HS-5 (cell line): ENCODE measurements at regions not wholly inside any gene's neighbourhood (a gene's known extent, or its start where the extent isn't known, plus 50 kb on each side); places are given as distances from the start of the nearest gene placed in this dataset.

Experiments
- DNase-seq: peaks from one replicate; pipeline ENCODE4 v3.0.0-alpha.2; 2012; ENCODE audit warnings: low read depth

GRCh38 chr3:110808630-110809029 lies 263.0 kb upstream of the NECTIN3 start:
- DNase-seq: no peak

DNA sequence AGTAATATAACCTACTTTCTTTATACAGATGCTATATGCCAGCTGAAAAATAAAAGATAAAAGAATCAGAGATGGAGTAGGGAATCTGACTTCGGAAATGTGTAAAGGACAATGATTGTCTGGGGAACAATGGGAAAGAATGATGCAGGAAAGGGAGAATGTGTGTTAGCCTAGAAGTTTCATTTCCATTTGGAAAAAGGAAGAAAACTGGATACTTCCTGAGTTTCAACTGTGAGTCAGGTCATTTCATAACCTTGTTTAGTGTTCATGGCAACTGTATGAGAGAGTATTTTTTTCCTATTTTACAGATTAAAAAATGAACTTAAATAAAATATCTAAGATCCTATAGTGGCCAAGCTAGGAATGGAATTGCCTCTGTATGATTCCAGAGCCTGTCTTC lies 261.3 kb upstream of the NECTIN3 start:
- peak; percentile 32 for DNase-seq

GRCh38 chr3:110811050-110811449 lies 260.6 kb upstream of the NECTIN3 start:
- no peak for DNase-seq

DNA sequence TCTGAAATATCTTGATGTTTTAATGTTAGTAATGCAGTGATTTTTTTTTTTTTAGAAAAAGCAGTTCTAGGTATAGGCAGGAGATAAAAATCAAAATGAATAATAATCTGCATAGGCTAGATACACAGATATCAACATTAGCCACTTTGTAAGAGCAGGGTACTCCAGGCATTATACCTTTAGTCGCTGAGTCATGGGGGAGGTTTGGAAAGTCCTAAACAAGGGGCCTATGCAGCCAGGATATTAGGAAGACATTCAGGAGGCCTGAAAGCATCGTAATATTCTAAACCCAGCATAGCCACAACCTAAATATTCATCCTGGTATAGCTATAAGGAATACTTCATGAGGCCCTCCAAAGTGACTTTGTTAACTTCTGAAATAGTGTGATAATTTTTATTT lies 258.1 kb upstream of the NECTIN3 start:
- DNase-seq: no peak

DNA sequence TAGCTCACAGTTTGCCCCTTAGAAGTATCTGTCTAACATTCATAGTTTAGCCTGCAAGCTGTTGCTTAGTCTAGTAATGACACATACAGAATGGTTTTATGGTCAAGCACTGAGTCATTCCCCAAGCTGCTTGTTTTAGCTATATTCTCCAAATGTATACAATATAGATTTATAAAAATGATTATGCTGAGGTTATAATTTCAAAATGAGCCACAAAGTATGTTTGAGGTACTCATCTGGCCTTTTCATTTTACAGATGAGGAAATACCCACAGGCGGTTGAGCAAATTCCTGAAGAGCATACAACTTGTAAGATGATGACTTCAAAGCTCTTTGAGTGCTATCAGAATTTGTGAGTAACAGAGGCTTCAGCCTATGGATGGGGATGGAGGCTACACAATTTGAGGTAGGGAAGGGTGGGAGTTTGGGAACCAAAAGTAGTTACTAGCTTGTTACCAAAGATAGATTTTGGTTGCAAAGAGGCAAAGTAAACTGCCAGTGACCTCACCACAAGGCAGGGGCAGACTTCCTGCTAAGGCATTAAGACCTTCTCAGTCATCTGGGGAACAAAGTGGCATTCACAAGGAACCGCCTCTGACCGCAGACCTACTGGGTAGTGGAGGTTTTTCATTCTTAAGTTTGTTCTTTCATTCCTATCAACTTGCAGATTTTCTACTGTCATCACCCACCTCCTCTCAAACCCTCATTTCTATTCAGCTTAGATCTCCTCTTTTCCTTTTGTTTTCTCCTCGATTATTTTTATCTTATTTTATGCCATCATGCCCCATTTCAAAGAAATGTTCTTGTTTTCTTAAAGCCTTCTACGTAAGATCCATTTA lies 257.2 kb upstream of the NECTIN3 start:
- peak; percentile 94 for DNase-seq

- DNase-seq: peak; percentile 83
These were observed 256.5 kb upstream of the NECTIN3 start for GRCh38 chr3:110815008-110815583.

DNA sequence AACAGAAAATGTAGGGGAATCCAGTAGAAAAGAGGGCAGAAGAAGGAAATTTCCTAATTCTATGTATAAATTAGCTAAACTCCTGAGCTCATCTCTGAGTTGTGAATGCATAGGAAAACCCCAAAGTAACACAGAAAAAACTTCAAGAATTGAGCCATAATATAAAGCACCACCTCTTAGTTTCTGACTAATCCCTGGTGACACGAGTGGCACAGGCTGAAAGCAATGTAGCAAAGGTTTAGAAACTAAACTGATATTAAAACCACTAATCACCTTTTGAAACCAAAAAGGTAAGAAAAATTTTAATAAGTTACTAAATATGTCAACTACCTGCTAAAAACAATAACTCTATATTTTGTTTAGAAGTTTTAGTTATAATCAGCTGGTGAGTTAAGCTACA lies 255.6 kb upstream of the NECTIN3 start:
- DNase-seq: no peak

- peak; percentile 39 for DNase-seq
These were observed 250.0 kb upstream of the NECTIN3 start for GRCh38 chr3:110821586-110821985.

DNA sequence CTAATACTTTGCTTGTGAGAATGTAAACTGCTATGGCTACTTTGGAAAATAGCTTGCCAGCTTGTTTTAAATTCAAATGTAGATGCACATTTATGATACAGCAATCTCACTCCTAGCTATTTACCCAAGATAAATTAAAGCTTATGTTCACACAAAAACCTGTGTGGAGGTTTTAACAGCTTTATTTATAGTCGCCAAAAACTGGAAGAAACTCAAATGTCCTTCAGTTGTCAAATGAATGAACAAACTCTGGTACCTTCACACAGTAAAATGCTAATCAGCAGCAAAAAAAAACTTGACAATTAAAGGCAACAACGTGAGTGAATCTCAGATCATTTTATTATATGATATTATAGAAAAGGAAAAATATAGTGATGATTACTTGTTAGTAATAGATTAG lies 248.6 kb upstream of the NECTIN3 start:
- DNase-seq: no peak

DNA sequence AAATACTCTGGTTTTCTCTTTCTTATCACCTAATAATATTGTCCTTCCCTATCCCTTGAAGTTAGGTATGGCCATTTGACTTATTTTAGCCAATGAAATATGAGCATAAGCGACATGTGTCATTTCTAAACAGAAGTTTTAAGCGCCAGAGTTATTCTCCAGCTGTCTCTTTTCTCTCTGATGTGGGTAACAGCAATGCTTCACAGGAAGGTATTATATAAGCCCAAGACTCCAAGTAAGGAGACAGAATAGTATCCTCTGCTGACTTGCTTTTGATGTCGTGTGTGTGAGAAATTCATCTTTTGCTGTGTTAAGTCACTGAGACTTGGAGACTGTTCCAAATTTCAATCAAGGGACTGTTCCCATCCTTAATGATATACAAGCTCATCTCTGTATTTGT lies 224.6 kb upstream of the NECTIN3 start:
- no peak for DNase-seq

GRCh38 chr3:110849064-110849463 lies 222.6 kb upstream of the NECTIN3 start:
- no peak for DNase-seq

- no peak for DNase-seq
These were observed 219.9 kb upstream of the NECTIN3 start for GRCh38 chr3:110851736-110852135.

DNA sequence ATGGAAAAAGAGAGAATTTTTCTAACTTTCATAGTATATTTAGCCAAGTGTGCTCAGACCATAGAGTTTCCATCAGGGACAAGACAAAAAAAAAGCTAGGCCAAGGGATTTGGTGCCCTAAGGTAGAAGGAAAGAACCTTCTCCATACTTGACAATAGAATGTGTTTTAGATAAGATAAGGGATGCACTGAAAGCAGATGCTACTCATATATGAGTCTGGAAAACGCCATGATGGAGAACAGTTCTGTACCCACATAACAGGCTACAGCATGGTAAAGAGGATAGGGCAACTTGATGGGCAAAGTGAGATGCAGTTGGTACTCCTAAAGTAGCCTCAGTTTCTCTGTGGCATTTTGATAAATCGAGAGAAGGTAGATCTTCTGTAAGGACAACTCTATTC lies 216.4 kb upstream of the NECTIN3 start:
- no peak for DNase-seq

GRCh38 chr3:110856916-110857315 lies 214.7 kb upstream of the NECTIN3 start:
- DNase-seq: no peak

DNA sequence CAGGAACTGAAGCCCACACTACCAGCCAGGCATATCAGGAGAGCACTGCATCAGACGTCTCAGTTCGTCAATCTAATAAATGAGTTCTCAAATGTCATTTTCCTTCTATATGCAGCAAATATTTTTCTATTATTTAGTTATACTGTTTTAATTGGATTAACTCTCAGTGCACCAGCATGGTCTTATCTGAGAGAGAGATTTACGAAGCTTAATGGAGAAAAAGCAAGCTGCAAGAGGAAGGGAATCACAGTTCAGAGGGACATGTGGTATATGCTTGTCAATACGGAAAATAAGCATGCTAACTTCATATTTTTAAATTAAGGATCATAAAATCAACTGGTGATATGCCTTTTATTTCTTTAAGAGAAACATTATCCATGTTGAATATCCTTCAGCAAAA lies 213.1 kb upstream of the NECTIN3 start:
- no peak for DNase-seq

- DNase-seq: no peak
These were observed 212.3 kb upstream of the NECTIN3 start for GRCh38 chr3:110859336-110859735.

DNA sequence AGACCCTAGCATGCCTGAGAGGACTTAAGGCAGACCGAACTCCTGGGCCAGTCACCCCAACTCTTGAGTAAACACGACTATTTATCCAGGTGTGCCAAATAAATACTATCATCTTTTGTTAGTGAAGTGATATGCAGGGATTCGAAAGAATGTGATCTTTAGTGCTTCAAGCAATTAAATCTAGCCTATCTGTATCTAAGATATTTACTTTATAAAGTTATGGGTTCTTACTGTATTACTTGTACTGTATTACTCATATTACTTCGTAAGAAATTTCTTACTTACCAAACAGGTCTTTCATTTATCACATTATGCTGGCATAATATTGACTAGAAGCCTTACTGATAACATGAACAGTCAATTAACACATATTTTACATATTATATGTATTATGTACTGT lies 211.6 kb upstream of the NECTIN3 start:
- DNase-seq: no peak

DNA sequence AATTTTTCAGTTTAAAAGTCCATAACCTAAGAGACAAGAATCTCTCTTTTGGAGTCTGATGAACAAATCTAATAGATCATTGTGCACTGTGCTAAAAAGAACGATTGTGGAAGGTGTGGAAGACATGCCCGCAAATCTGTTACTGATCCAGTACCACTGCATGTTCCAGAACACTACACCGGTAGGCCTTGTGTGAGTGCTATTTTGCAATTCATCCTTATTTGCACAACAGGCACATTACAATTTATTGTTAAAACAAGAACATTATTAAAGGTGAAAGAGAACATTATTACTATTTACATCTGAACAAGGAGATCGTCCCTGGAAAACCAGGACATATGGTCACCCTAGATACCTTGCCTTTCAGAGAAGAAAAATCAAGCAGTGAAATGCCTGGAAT lies 205.7 kb upstream of the NECTIN3 start:
- no peak for DNase-seq

DNA sequence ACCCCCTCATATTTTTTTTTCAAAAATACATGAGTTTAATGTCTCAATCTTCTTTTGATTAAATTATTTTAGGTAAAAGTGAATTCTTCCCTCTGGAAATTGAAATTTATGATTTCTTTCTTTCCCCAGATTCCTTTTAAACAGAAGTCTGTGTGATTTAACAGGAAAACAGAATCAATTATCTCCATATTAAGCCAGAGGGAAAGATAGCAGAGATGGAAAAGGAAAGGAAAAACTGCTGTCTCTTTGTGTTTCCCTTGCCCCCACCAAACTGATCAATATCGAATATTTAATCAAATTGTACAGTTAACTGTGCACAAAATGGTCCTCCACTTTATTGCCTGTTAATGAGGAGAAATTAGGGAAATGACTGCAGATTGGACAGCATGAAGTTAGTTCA lies 203.5 kb upstream of the NECTIN3 start:
- no peak for DNase-seq

DNA sequence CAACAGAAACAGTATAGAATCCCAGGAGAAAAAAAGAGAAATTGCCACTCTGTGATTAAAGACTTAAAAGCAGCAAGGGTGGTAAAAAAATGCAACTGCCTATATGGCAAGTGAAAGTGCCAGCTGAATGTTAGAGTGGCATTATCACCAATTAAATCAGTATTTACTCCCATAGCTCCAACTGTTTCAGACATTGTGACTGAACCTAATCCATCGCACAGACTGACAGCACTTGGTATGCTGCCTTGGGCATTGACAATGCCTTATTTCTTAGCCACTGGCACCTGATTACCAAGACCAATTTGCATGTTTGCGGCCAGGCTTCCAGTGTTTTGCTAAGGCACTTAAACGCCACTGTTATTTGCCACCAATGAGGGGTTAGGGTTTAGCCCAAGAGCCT lies 201.9 kb upstream of the NECTIN3 start:
- DNase-seq: no peak

DNA sequence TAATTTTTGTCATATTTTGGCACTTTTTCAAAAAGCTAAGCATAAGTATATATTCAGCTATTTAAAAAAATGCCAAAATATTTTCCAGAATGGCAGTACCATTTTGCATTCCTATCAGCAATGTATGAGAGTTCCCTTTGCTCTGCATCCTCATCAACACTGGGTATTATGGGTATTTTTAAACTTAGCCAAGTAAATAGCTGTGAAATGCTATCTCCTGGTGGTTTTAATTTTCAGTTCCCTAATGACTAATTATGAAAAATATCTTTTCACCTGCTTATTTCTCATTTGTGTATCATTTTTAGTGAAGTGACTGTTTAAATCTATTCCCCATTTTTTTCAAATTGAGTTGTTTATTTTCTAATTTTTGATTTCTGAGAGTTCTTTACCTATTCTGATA lies 199.7 kb upstream of the NECTIN3 start:
- no peak for DNase-seq

DNA sequence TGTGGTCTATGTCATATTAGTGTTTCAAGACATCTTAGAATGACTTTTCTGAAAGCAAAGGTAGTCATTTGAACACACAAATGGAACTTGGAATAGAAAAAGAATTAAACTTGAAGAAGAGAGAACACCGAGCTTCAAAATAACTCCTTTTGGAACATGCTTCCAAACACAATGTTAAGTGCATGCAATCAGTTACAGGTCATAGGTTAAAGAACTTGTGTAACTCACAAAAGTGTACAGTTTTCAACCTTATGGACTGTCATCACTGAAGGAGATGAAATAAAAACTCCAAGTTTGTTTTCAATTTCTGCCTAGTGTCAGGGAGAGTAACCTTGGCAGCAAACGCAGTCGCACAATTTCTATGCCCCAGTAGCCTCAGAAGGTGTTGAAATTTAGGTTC lies 192.9 kb upstream of the NECTIN3 start:
- DNase-seq: no peak

- no peak for DNase-seq
These were observed 190.5 kb upstream of the NECTIN3 start for GRCh38 chr3:110881069-110881468.
